Calu3 (cell line): ENCODE measurements at regions not wholly inside any gene's neighbourhood (a gene's known extent, or its start where the extent isn't known, plus 50 kb on each side); places are given as distances from the start of the nearest gene placed in this dataset.
"Not testable (repeated sequence)": the region's sequence is repeated elsewhere in the genome, so short reads cannot be mapped to it uniquely, and the experiment has no call there.

ENCODE experiments used
- BruUV-seq: library from RNA; stranded (reverse); fragments of 400-500 nt; replicated peaks from 2 replicates; lab custom pipeline; 2021; lab: Mats Ljungman, UMichigan
- CTCF ChIA-PET: fragments of 300-600 bp; sonication (Branson Sonifier 250); formaldehyde crosslinking; loops from one replicate; lab custom pipeline; 2022; ENCODE audit warnings: antibody characterized with exemption; lab: Charles Lee
- DNase-seq: peaks from one replicate; pipeline ENCODE4 v3.0.0; 2022
- H3K27ac Mint-ChIP-seq: one replicate; pipeline ENCODE4 v1.8.0; 2022; ENCODE audit warnings: mixed read lengths; ENCODE audit not compliant: unreplicated experiment
- H3K27me3 Mint-ChIP-seq: one replicate; pipeline ENCODE4 v1.8.0; 2022; ENCODE audit warnings: mixed read lengths; ENCODE audit not compliant: unreplicated experiment
- H3K36me3 Mint-ChIP-seq: one replicate; pipeline ENCODE4 v1.8.0; 2022; ENCODE audit warnings: mild to moderate bottlenecking, moderate library complexity, mixed read lengths; ENCODE audit not compliant: insufficient read depth, unreplicated experiment
- H3K4me1 Mint-ChIP-seq: one replicate; pipeline ENCODE4 v1.8.0; 2022; ENCODE audit warnings: mild to moderate bottlenecking, low read depth, mixed read lengths; ENCODE audit not compliant: unreplicated experiment
- H3K4me3 Mint-ChIP-seq: one replicate; pipeline ENCODE4 v1.8.0; 2022; ENCODE audit warnings: mild to moderate bottlenecking, low read depth, moderate library complexity, mixed read lengths; ENCODE audit not compliant: unreplicated experiment
- H3K9me3 Mint-ChIP-seq: one replicate; pipeline ENCODE4 v1.8.0; 2022; ENCODE audit warnings: low read depth, mixed read lengths; ENCODE audit not compliant: unreplicated experiment
- intact Hi-C: fragments of 100-400 bp; cut with micrococcal nuclease; formaldehyde crosslinking; loops from one replicate; pipeline ENCODE4 v1.10.0; 2022; ENCODE audit not compliant: unreplicated experiment
- TF ChIP-seq, protein P1 (sequence below): fragments of 200-600 bp; IDR thresholded peaks from one replicate; pipeline ENCODE4 v1.8.0; 2022; ENCODE audit warnings: antibody characterized with exemption; ENCODE audit not compliant: unreplicated experiment

DNA sequence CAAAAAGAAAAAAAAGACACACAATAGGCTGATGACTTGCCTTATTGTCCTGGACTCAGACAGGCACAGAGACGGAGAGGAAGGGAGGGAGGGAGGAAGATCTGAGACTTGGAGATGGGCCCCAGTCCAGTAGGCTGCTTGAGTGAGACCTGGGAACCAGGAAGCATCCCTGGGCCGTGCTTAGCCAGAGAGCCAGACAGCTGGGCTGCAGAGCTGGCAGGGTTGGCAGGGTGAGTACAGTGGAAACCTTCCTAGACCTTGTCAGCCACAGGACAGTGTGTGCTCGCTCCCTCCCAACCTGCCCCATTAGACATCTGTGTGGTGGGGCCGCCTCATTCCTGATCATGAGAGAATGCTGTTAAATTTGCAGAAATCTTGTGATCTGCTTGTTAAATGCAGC is 107.9 kb upstream of the ALDH1A3 start:
- H3K36me3 Mint-ChIP-seq: peaks cover 3% of the 10 kb centered on the region
- no peak overlapping the region for H3K27ac Mint-ChIP-seq
- no peak overlapping the region for H3K4me3 Mint-ChIP-seq
- intact Hi-C loops: no loop called here
- no peak for DNase-seq
- TF ChIP-seq, protein P1, sequence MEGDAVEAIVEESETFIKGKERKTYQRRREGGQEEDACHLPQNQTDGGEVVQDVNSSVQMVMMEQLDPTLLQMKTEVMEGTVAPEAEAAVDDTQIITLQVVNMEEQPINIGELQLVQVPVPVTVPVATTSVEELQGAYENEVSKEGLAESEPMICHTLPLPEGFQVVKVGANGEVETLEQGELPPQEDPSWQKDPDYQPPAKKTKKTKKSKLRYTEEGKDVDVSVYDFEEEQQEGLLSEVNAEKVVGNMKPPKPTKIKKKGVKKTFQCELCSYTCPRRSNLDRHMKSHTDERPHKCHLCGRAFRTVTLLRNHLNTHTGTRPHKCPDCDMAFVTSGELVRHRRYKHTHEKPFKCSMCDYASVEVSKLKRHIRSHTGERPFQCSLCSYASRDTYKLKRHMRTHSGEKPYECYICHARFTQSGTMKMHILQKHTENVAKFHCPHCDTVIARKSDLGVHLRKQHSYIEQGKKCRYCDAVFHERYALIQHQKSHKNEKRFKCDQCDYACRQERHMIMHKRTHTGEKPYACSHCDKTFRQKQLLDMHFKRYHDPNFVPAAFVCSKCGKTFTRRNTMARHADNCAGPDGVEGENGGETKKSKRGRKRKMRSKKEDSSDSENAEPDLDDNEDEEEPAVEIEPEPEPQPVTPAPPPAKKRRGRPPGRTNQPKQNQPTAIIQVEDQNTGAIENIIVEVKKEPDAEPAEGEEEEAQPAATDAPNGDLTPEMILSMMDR: no peak
- H3K27me3 Mint-ChIP-seq: no peaks in the 10 kb centered on the region
- no peaks in the 10 kb centered on the region for H3K9me3 Mint-ChIP-seq
- peaks cover 6% of the 10 kb centered on the region for H3K4me1 Mint-ChIP-seq
- BruUV-seq: no TSS peak
- CTCF ChIA-PET: interaction anchor here (1.1 kb wide), 1 partner anchor 12 kb away, joined by 3 read pairs; no protein-coding TSS in a partner anchor

DNA sequence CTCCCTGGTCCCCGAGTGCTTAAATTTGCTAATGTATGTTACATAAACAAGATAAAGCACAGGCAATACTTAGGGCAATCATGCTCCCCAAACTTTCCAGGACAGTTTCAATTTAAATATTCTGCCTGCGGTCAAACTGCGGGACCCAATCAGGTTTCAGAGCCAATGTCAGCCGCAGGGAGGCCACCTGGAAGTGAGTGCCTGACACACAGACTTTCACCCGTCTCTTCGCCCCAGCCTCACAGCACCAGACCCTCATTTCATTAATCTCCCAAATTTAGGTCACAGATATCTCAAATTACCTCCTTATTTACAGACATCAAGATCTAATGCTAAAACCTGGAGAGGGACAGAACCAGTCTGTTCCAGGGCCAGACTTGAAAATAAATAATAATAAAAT is 107.2 kb upstream of the ALDH1A3 start:
- TF ChIP-seq, protein P1: no peak
- CTCF ChIA-PET: no interaction called here
- intact Hi-C loops: no loop called here
- DNase-seq: no peak
- no peak overlapping the region for H3K4me3 Mint-ChIP-seq
- no peaks in the 10 kb centered on the region for H3K9me3 Mint-ChIP-seq
- no peak overlapping the region for H3K27ac Mint-ChIP-seq
- BruUV-seq: no TSS peak
- no peaks in the 10 kb centered on the region for H3K27me3 Mint-ChIP-seq
- H3K36me3 Mint-ChIP-seq: peaks cover 3% of the 10 kb centered on the region
- peaks cover 6% of the 10 kb centered on the region for H3K4me1 Mint-ChIP-seq

DNA sequence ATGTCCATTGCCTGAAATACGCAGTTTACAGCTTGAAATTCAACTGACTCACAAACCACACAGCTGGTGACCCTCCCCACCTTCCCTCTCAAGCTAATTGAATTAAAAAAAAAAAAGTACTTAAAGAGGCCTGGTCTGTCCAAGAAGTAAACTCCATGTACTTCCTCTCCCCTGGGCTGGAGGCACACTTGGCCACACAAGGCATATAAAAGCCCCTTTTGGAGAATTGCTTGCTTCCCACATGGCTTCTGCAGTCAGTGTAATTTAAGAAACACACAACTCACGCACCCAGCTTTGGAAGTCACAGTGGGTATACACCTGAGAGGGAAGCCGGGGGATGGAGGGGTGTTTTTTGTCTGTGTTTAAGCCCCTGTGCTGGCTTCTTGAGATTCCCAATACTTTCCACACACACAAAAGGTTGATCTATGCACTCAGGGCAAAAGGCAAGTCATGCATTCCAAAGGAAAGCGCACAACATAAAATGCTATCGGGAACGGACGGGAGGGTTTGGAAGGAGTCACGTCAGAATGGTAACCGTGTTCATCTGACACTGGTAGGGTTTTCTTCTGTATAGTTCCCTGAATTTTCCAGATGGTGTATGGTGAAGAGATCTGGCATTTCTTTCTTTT is 106.6 kb upstream of the ALDH1A3 start:
- intact Hi-C loops: no loop called here
- Mint-ChIP-seq H3K4me1 (peaks cover 6% of the 10 kb centered on the region), H3K27ac (no peak overlapping the region), H3K27me3 (no peaks in the 10 kb centered on the region), H3K9me3 (no peaks in the 10 kb centered on the region), H3K4me3 (no peak overlapping the region), H3K36me3 (peaks cover 3% of the 10 kb centered on the region)
- CTCF ChIA-PET: no interaction called here
- BruUV-seq: no TSS peak
- no peak for DNase-seq
- TF ChIP-seq, protein P1: no peak

DNA sequence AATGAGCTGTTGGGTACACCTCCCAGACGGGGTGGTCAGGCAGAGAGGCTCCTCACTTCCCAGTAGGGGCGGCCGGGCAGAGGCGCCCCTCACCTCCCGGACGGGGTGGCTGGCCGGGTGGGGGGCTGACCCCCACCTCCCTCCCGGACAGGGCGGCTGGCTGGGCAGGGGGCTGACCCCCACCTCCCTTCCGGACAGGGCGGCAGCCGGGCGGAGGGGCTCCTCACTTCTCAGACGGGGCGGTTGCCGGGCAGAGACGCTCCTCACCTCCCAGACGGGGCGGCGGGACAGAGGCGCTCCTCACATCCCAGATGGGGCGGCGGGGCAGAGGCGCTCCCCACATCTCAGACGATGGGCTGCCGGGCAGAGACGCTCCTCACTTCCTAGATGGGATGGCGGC is 105.6 kb upstream of the ALDH1A3 start:
- BruUV-seq, H3K9me3 Mint-ChIP-seq, H3K27me3 Mint-ChIP-seq, CTCF ChIA-PET, intact Hi-C loops, H3K27ac Mint-ChIP-seq, H3K36me3 Mint-ChIP-seq, H3K4me3 Mint-ChIP-seq, H3K4me1 Mint-ChIP-seq, DNase-seq: not testable (repeated sequence)

DNA sequence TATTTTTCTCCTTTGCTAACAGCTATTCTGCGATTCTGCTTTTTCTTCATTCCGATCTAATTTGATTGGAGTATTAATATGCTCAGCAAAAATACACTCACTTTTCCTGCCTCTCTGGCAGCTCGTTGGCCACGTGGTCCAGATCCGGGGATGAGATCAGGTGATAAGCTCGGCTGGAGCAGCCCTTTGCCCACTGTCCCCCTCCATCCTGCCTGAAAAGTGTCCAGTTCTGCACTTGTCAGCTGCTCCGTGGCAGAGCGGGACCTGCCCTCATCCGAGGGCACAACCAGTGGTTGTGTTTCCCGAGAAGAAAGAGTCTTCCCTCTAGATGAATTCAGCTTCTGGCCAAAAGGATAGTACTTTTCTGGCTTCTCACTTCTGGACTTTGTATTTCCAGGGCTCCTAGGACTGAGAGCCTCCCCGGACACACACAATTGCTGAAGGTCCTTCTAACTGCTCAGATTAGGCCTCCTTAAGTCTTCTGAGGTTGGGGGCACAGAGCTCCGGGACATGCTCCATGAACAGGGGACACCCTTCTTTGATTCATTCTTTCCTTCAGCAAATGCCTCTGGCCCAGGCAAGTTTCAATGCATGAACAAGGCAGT is 103.9 kb upstream of the ALDH1A3 start:
- no peaks in the 10 kb centered on the region for H3K27me3 Mint-ChIP-seq
- H3K4me1 Mint-ChIP-seq: peaks cover 6% of the 10 kb centered on the region
- H3K36me3 Mint-ChIP-seq: no peaks in the 10 kb centered on the region
- H3K4me3 Mint-ChIP-seq: no peak overlapping the region
- H3K27ac Mint-ChIP-seq: no peak overlapping the region
- intact Hi-C loops: no loop called here
- TF ChIP-seq, protein P1: no peak
- BruUV-seq: no TSS peak
- DNase-seq: no peak
- no peaks in the 10 kb centered on the region for H3K9me3 Mint-ChIP-seq
- CTCF ChIA-PET: no interaction called here
